ENCODE measurements at regions not wholly inside any gene's neighbourhood (a gene's known extent, or its start where the extent isn't known, plus 50 kb on each side); places are given as distances from the start of the nearest gene placed in this dataset.

DNA sequence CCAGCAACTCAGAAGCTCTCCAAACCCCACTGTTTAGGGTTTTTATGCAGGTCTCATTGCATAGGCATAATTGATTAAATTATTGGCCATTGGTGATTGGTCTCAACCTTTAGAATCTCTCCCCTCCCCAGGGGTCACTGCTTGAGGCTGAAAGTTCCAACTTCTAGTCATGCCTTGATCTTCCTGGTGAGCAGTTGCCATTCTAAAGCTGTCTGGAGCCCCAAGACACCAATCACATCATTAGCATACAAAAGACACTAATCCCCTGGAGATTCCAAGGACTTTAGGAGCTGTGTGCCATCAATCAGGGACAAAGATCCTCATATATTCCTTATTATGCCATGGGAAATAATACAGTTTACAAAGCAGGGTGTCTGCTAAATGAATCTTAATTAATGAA, 863.4 kb upstream of the KLHL29 start:
- TF ChIP-seq POLR2A (IDR thresholded peaks at IDR 0.05; ENCODE audit: low read depth, low read length) = no peak
- TF ChIP-seq POLR2AphosphoS5 (IDR thresholded peaks at IDR 0.05; ENCODE audit: low read depth, low read length) = no peak
- TF ChIP-seq SPI1 (IDR thresholded peaks at IDR 0.05; ENCODE audit: low read depth, low read length) = no peak
- TF ChIP-seq POU2F2 (IDR thresholded peaks at IDR 0.05; ENCODE audit: low read depth, low read length) = no peak
